Endothelial cell of umbilical vein (primary cell): ENCODE measurements at regions not wholly inside any gene's neighbourhood (a gene's known extent, or its start where the extent isn't known, plus 50 kb on each side); places are given as distances from the start of the nearest gene placed in this dataset.

Source experiments
- BruUV-seq: library from RNA; stranded (reverse); fragments of 400-500 nt; replicated peaks from 2 replicates; lab custom pipeline; 2021; lab: Mats Ljungman, UMichigan
- CTCF ChIA-PET: fragments of 300-600, 350-600 bp; sonication (Branson Sonifier 250); formaldehyde crosslinking; loops from one replicate; lab custom pipeline; 2021; ENCODE audit warnings: antibody characterized with exemption, inconsistent platforms; lab: Charles Lee
- POLR2A ChIA-PET: fragments of 300-600, 350-600 bp; sonication (Branson Sonifier 250); formaldehyde crosslinking; loops from one replicate; lab custom pipeline; 2021; ENCODE audit warnings: antibody characterized with exemption, inconsistent platforms; lab: Charles Lee
- DNase-seq: peaks from one replicate; pipeline ENCODE4 v3.0.0-alpha.2; 2011; ENCODE audit warnings: low read depth, low spot score
- FAIRE-seq: peaks from 2 replicates; lab custom pipeline; 2011; peaks lifted over from hg19 to GRCh38; lab: Jason Lieb, UNC
- H2AFZ ChIP-seq: 2 replicates; pipeline ENCODE4 v1.6.0; 2012; ENCODE audit warnings: low read depth, low read length, control low read depth, inconsistent platforms
- H3K27ac ChIP-seq: 2 replicates; pipeline ENCODE4 v1.5.1; 2011; ENCODE audit warnings: low read depth, mild to moderate bottlenecking, control low read depth, low read length, moderate library complexity; ENCODE audit not compliant: insufficient read depth
- H3K27me3 ChIP-seq, 2 experiments: 2 replicates each; pipeline versions ENCODE4 v1.6.0 to v1.6.1; 2011; ENCODE audit warnings: low read length in 2 of 2, mixed read lengths in 1 of 2; ENCODE audit not compliant: control insufficient read depth in 2 of 2, insufficient read depth in 2 of 2
- H3K36me3 ChIP-seq, 2 experiments: 2 replicates in 1 of 2; 3 replicates in 1 of 2; pipeline ENCODE4 v1.5.1; 2011; ENCODE audit warnings: low read length in 2 of 2, mild to moderate bottlenecking in 1 of 2, moderate library complexity in 1 of 2; ENCODE audit not compliant: control insufficient read depth in 2 of 2, insufficient read depth in 2 of 2; ENCODE audit errors: extremely low read depth in 1 of 2
- H3K4me1 ChIP-seq: 3 replicates; pipeline ENCODE4 v1.5.1; 2011; ENCODE audit warnings: mild to moderate bottlenecking, low read length; ENCODE audit not compliant: control insufficient read depth, insufficient read depth; ENCODE audit errors: extremely low read depth
- H3K4me2 ChIP-seq: 2 replicates; pipeline ENCODE4 v1.6.1; 2011; ENCODE audit warnings: low read length, control low read depth, mixed read lengths; ENCODE audit not compliant: insufficient read depth
- H3K4me3 ChIP-seq, 3 experiments: fragments of 200-600 bp in 1 of 3; sonication (generic), shearing (Covaris generic) in 1 of 3; replicated peaks in 1 of 3; 2 replicates each; pipeline ENCODE4 v1.5.1; 2011 to 2016; ENCODE audit warnings: control low read depth in 3 of 3, low read length in 3 of 3, mild to moderate bottlenecking in 2 of 3, inconsistent platforms in 1 of 3, low read depth in 1 of 3, moderate library complexity in 1 of 3; ENCODE audit not compliant: insufficient read depth in 1 of 3
- H3K79me2 ChIP-seq: 2 replicates; pipeline ENCODE4 v1.6.0; 2012; ENCODE audit warnings: low read length, inconsistent platforms; ENCODE audit not compliant: control insufficient read depth, insufficient read depth
- H3K9ac ChIP-seq: replicated peaks from 2 replicates; pipeline ENCODE3; 2011; ENCODE audit warnings: low read length, control low read depth; ENCODE audit not compliant: insufficient read depth; ENCODE audit errors: extremely low read depth
- H3K9me1 ChIP-seq: replicated peaks from 3 replicates; pipeline ENCODE4 v1.6.0; 2011; ENCODE audit warnings: mild to moderate bottlenecking, low read length; ENCODE audit not compliant: control insufficient read depth, insufficient read depth; ENCODE audit errors: extremely low read depth
- H3K9me3 ChIP-seq: replicated peaks from 2 replicates; pipeline ENCODE4 v1.5.1; 2012; ENCODE audit warnings: low read length, inconsistent platforms; ENCODE audit not compliant: control insufficient read depth, insufficient read depth
- H4K20me1 ChIP-seq: replicated peaks from 2 replicates; pipeline ENCODE3; 2011; ENCODE audit warnings: mild to moderate bottlenecking, low read length; ENCODE audit not compliant: control insufficient read depth, insufficient read depth; ENCODE audit errors: extremely low read depth
- EZH2 ChIP-seq: IDR thresholded peaks from 2 replicates; pipeline ENCODE4 v1.6.1; 2012; ENCODE audit warnings: borderline replicate concordance, low read depth, mild to moderate bottlenecking, moderate library complexity, low read length, inconsistent platforms; ENCODE audit not compliant: severe bottlenecking
- FOS ChIP-seq: IDR thresholded peaks from 2 replicates; pipeline ENCODE4 v1.6.1; 2011; ENCODE audit warnings: mild to moderate bottlenecking, low read length, moderate library complexity, borderline replicate concordance; ENCODE audit not compliant: insufficient read depth
- GATA2 ChIP-seq: IDR thresholded peaks from 2 replicates; pipeline ENCODE4 v1.7.0; 2011; ENCODE audit warnings: low read depth, mild to moderate bottlenecking, moderate library complexity, mixed read lengths, low read length; ENCODE audit not compliant: insufficient read length, insufficient read depth
- JUN ChIP-seq: IDR thresholded peaks from 2 replicates; pipeline ENCODE4 v1.6.1; 2011; ENCODE audit warnings: borderline replicate concordance, low read depth; ENCODE audit not compliant: insufficient read length, insufficient read depth
- MYC ChIP-seq: IDR thresholded peaks from one replicate; pipeline ENCODE4 v1.6.1; 2011; ENCODE audit warnings: mild to moderate bottlenecking, low read depth, low read length
- POLR2A ChIP-seq: IDR thresholded peaks from 2 replicates; pipeline ENCODE4 v1.6.1; 2012; ENCODE audit warnings: low read depth, mild to moderate bottlenecking, control low read depth, low read length
- POLR2AphosphoS5 ChIP-seq: IDR thresholded peaks from 2 replicates; pipeline ENCODE4 v1.6.1; 2012; ENCODE audit warnings: low read depth, mild to moderate bottlenecking, control low read depth, low read length, moderate library complexity; ENCODE audit not compliant: insufficient read depth
- dilution Hi-C: fragments of 300-500 bp; cut with MboI; formaldehyde crosslinking; loops from one replicate; pipeline ENCODE4 v1.15.0; 2019; ENCODE audit warnings: low sequenced_read_pairs; ENCODE audit not compliant: extremely low pct_ligation_motif_present
- intact Hi-C: fragments of 100-400 bp; cut with micrococcal nuclease; formaldehyde crosslinking; loops from one replicate; pipeline ENCODE4 v1.10.0; 2022
- TF ChIP-seq, protein P1 (sequence below): IDR thresholded peaks from 2 replicates; pipeline ENCODE4 v1.6.1; 2011; ENCODE audit not compliant: insufficient read depth, insufficient read length
- TF ChIP-seq, protein P2 (sequence below), 2 donors: IDR thresholded peaks; 1 replicate in 1 of 2; 2 replicates in 1 of 2; pipeline ENCODE4 v1.5.1; 2011; ENCODE audit warnings: low read length in 2 of 2, mild to moderate bottlenecking in 2 of 2, moderate library complexity in 2 of 2, control low read depth in 1 of 2, inconsistent platforms in 1 of 2, low read depth in 1 of 2; ENCODE audit not compliant: insufficient read depth in 1 of 2; ENCODE audit errors: extremely low read depth in 1 of 2

DNA sequence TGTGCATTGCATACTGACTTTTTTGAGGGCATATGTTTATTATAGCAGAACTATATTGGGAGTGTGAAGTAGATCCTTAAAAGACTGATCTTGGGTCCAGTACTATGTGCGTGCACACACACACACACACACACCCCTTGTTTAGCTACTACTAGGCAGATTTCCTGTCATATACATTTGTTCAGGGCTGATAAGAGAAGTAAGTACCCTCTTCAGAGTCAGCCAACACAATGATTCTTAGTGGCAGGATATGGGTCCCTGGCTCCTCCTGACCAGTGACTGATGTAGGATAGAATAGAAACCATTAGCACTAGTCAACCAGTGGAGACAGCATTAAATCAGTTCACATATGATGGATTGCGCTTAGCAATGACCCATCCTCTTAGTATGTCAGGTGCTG is 76.2 kb upstream of the MIER3 start:
- H3K27ac ChIP-seq: no peak overlapping the region
- H3K79me2 ChIP-seq: no peaks in the 10 kb centered on the region
- H3K4me2 ChIP-seq: no peak overlapping the region
- no peaks in the 10 kb centered on the region for H3K4me1 ChIP-seq
- H3K9me1 ChIP-seq: no peaks in the 10 kb centered on the region
- BruUV-seq: no TSS peak
- intact Hi-C loops: no loop called here
- H3K9ac ChIP-seq: no peak overlapping the region
- H3K27me3 ChIP-seq: peaks cover 3 to 11% of the 10 kb centered on the region in 2 experiments
- FAIRE-seq (no peak), DNase-seq (peak; percentile 28)
- ChIA-PET CTCF (no interaction called here), POLR2A (no interaction called here)
- TF ChIP-seq POLR2A: no peak
- no peak for TF ChIP-seq FOS
- no peak for TF ChIP-seq GATA2
- TF ChIP-seq MYC: no peak
- TF ChIP-seq EZH2: no peak
- no peak for TF ChIP-seq JUN
- TF ChIP-seq, protein P1, sequence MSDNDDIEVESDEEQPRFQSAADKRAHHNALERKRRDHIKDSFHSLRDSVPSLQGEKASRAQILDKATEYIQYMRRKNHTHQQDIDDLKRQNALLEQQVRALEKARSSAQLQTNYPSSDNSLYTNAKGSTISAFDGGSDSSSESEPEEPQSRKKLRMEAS: no peak
- TF ChIP-seq POLR2AphosphoS5: no peak
- TF ChIP-seq, protein P2, sequence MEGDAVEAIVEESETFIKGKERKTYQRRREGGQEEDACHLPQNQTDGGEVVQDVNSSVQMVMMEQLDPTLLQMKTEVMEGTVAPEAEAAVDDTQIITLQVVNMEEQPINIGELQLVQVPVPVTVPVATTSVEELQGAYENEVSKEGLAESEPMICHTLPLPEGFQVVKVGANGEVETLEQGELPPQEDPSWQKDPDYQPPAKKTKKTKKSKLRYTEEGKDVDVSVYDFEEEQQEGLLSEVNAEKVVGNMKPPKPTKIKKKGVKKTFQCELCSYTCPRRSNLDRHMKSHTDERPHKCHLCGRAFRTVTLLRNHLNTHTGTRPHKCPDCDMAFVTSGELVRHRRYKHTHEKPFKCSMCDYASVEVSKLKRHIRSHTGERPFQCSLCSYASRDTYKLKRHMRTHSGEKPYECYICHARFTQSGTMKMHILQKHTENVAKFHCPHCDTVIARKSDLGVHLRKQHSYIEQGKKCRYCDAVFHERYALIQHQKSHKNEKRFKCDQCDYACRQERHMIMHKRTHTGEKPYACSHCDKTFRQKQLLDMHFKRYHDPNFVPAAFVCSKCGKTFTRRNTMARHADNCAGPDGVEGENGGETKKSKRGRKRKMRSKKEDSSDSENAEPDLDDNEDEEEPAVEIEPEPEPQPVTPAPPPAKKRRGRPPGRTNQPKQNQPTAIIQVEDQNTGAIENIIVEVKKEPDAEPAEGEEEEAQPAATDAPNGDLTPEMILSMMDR (IDR thresholded peaks at IDR 0.05; ENCODE audit: extremely low read depth in 1 of 2, insufficient read depth in 1 of 2, low read depth in 1 of 2, low read length in 2 of 2): no peak
- H3K4me3 ChIP-seq: no peak overlapping the region
- no peak overlapping the region for H2AFZ ChIP-seq
- dilution Hi-C loops: no loop called here
- no peaks in the 10 kb centered on the region for H4K20me1 ChIP-seq
- no peaks in the 10 kb centered on the region for H3K9me3 ChIP-seq
- no peaks in the 10 kb centered on the region for H3K36me3 ChIP-seq
